Endodermal cell (in vitro differentiated cells): ENCODE measurements at regions not wholly inside any gene's neighbourhood (a gene's known extent, or its start where the extent isn't known, plus 50 kb on each side); places are given as distances from the start of the nearest gene placed in this dataset.

Experiments
- DNase-seq: peaks from one replicate; pipeline ENCODE4 v3.0.0-alpha.2; 2017
- H3K27ac ChIP-seq: 2 replicates; pipeline ENCODE4 v1.5.1; 2013; ENCODE audit warnings: mild to moderate bottlenecking, low read depth, low read length, moderate library complexity
- H3K27me3 ChIP-seq: 2 replicates; pipeline ENCODE4 v1.6.1; 2013; ENCODE audit warnings: mild to moderate bottlenecking, low read length, moderate library complexity; ENCODE audit not compliant: insufficient read depth, control insufficient read depth, poor library complexity, severe bottlenecking
- H3K36me3 ChIP-seq: 2 replicates; pipeline ENCODE4 v1.7.0; 2013; ENCODE audit warnings: mild to moderate bottlenecking, low read length, moderate library complexity; ENCODE audit not compliant: control insufficient read depth, insufficient read depth
- H3K4me1 ChIP-seq: one replicate; pipeline ENCODE4 v1.7.0; 2013; ENCODE audit warnings: low read length; ENCODE audit not compliant: control insufficient read depth, insufficient read depth
- H3K4me3 ChIP-seq: 2 replicates; pipeline ENCODE4 v1.5.1; 2013; ENCODE audit warnings: mild to moderate bottlenecking, low read length, moderate library complexity
- H3K9ac ChIP-seq: 2 replicates; pipeline ENCODE4 v1.6.1; 2013; ENCODE audit warnings: mild to moderate bottlenecking, low read length, moderate library complexity; ENCODE audit not compliant: poor library complexity, severe bottlenecking; ENCODE audit errors: extremely low read depth
- H3K9me3 ChIP-seq: 2 replicates; pipeline ENCODE4 v1.6.1; 2013; ENCODE audit warnings: mild to moderate bottlenecking, low read length, moderate library complexity; ENCODE audit not compliant: control insufficient read depth
- H3K27ac Mint-ChIP-seq: 2 replicates; pipeline ENCODE4 v1.8.0; 2020; ENCODE audit warnings: mixed read lengths
- H3K27me3 Mint-ChIP-seq: 2 replicates; pipeline ENCODE4 v1.8.0; 2021; ENCODE audit warnings: mild to moderate bottlenecking, mixed read lengths; ENCODE audit not compliant: insufficient read depth
- H3K36me3 Mint-ChIP-seq: 2 replicates; pipeline ENCODE4 v1.8.0; 2020; ENCODE audit warnings: low read depth, mixed read lengths
- H3K4me1 Mint-ChIP-seq: 2 replicates; pipeline ENCODE4 v1.8.0; 2020; ENCODE audit warnings: mixed read lengths
- H3K4me3 Mint-ChIP-seq: 2 replicates; pipeline ENCODE4 v1.8.0; 2020; ENCODE audit warnings: mild to moderate bottlenecking, moderate library complexity, mixed read lengths
- H3K9me3 Mint-ChIP-seq: 2 replicates; pipeline ENCODE4 v1.8.0; 2020; ENCODE audit warnings: mild to moderate bottlenecking, mixed read lengths
- WGBS, 2 experiments: methylation state at CpG; one replicate each; pipeline versions ENCODE4 v1.1.5 to v1.1.7; 2013; ENCODE audit warnings: missing lambda C conversion rate in 2 of 2, mixed read lengths in 1 of 2; ENCODE audit not compliant: insufficient coverage in 1 of 2, insufficient read length in 1 of 2; 5-methylcytosine and 5-hydroxymethylcytosine counted together
- TF ChIP-seq, protein P1 (sequence below): fragments of 200-600 bp; sonication (generic); conservative IDR thresholded peaks from 2 replicates; pipeline ENCODE4 v1.5.0; 2021; ENCODE audit warnings: antibody characterized with exemption, mild to moderate bottlenecking

DNA sequence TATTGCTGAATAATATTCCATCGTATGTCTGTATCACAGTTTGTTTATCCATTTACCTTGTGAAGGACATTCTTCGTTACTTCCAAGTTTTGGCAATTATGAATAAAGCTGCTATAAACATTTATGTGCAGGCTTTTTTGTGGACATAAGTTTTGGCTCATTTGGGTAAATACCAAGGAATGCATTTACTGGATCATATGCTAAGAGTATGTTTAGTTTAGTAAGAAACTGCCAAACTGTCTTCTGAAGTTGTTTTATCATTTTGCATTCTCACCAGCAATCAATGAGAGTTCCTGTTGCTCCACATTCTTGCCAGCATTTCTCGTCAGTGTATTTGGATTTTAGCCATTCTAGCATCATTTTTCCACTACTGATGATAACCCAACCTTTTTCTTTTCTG is 232.7 kb upstream of the NR3C2 start:
- Histone ChIP-seq H3K9me3 (no peaks in the 10 kb centered on the region), H3K4me3 (no peak overlapping the region), H3K27ac (no peak overlapping the region), H3K9ac (no peak overlapping the region), H3K4me1 (no peaks in the 10 kb centered on the region), H3K36me3 (no peaks in the 10 kb centered on the region), H3K27me3 (no peaks in the 10 kb centered on the region)
- H3K4me3 Mint-ChIP-seq, result no peak overlapping the region
- WGBS, 2 experiments, result 96% methylated on average over 2 to 3 of the region's 3 CpGs
- H3K27me3 Mint-ChIP-seq, result no peaks in the 10 kb centered on the region
- no peak overlapping the region for H3K27ac Mint-ChIP-seq
- H3K4me1 Mint-ChIP-seq, result no peaks in the 10 kb centered on the region
- TF ChIP-seq, protein P1, sequence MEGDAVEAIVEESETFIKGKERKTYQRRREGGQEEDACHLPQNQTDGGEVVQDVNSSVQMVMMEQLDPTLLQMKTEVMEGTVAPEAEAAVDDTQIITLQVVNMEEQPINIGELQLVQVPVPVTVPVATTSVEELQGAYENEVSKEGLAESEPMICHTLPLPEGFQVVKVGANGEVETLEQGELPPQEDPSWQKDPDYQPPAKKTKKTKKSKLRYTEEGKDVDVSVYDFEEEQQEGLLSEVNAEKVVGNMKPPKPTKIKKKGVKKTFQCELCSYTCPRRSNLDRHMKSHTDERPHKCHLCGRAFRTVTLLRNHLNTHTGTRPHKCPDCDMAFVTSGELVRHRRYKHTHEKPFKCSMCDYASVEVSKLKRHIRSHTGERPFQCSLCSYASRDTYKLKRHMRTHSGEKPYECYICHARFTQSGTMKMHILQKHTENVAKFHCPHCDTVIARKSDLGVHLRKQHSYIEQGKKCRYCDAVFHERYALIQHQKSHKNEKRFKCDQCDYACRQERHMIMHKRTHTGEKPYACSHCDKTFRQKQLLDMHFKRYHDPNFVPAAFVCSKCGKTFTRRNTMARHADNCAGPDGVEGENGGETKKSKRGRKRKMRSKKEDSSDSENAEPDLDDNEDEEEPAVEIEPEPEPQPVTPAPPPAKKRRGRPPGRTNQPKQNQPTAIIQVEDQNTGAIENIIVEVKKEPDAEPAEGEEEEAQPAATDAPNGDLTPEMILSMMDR, result no peak
- no peaks in the 10 kb centered on the region for H3K36me3 Mint-ChIP-seq
- DNase-seq, result no peak
- no peaks in the 10 kb centered on the region for H3K9me3 Mint-ChIP-seq

DNA sequence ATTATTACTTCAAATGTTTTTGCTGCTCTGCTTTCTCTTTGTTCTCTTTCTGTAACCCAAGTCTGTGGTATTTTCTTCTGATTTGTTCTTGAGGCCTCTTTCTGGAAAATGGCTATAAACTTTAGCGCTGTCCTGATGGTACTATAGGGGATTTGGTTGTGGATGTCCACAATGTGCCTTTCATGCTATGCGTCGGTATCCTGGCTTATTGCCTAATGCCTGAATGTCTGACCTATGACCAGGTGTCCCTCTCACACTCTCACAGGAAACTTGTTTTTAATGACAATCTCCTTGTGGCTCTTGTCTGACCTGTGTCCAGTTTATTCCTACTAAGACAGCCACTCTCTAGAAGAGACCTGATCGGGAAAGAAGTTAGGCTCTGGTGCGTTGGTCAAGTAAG is 222.4 kb upstream of the NR3C2 start:
- Histone ChIP-seq H3K27ac (no peak overlapping the region), H3K9ac (no peak overlapping the region), H3K36me3 (no peaks in the 10 kb centered on the region), H3K4me3 (no peak overlapping the region), H3K9me3 (no peaks in the 10 kb centered on the region), H3K4me1 (no peaks in the 10 kb centered on the region), H3K27me3 (no peaks in the 10 kb centered on the region)
- Mint-ChIP-seq H3K36me3 (no peaks in the 10 kb centered on the region), H3K4me3 (no peak overlapping the region), H3K9me3 (no peaks in the 10 kb centered on the region), H3K27me3 (no peaks in the 10 kb centered on the region), H3K27ac (no peak overlapping the region), H3K4me1 (no peaks in the 10 kb centered on the region)
- DNase-seq, result no peak
- TF ChIP-seq, protein P1, result no peak
- WGBS, 2 experiments, result 98% methylated on average over 5 of the region's 5 CpGs; no CpG with 5 or more reads in 1 of the 2 experiments

DNA sequence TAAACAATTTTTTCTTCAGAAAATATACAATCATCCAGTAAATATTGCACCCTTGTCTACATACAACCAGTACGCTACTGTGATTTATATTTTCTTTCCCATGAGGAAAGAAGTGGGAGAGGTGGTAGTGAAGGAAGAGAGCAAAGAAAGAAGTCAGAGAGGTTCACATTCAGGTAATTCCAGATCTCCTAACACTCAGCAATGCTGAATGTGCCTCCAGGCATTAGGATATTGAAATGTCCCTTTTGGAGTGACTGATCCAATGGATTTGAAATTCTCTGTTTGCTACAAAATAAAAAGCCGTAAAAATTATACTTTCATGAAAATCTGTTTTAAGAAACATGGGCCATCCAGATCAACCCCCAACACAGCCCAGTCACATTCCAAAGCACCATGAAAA is 211.9 kb upstream of the NR3C2 start:
- Mint-ChIP-seq H3K27me3 (peaks cover 14% of the 10 kb centered on the region), H3K36me3 (no peaks in the 10 kb centered on the region), H3K27ac (no peak overlapping the region), H3K9me3 (no peaks in the 10 kb centered on the region), H3K4me1 (peaks cover 32% of the 10 kb centered on the region), H3K4me3 (no peak overlapping the region)
- Histone ChIP-seq H3K36me3 (no peaks in the 10 kb centered on the region), H3K27me3 (peaks cover 41% of the 10 kb centered on the region), H3K4me3 (no peak overlapping the region), H3K27ac (no peak overlapping the region), H3K9me3 (no peaks in the 10 kb centered on the region), H3K9ac (no peak overlapping the region), H3K4me1 (no peaks in the 10 kb centered on the region)
- TF ChIP-seq, protein P1, result no peak
- 84% methylated on average over 2 of the region's 2 CpGs; no CpG with 5 or more reads in 1 of the 2 experiments for WGBS, 2 experiments
- DNase-seq, result no peak
